Glutamatergic neuron (in vitro differentiated cells): ENCODE measurements at regions not wholly inside any gene's neighbourhood (a gene's known extent, or its start where the extent isn't known, plus 50 kb on each side); places are given as distances from the start of the nearest gene placed in this dataset.

Experiments used
- DNase-seq: peaks from one replicate; pipeline ENCODE4 v3.0.0; 2022
- H3K27ac Mint-ChIP-seq: one replicate; pipeline ENCODE4 v1.8.0; 2020; ENCODE audit warnings: mild to moderate bottlenecking, mixed read lengths, inconsistent platforms; ENCODE audit not compliant: unreplicated experiment
- H3K27me3 Mint-ChIP-seq: one replicate; pipeline ENCODE4 v1.8.0; 2020; ENCODE audit warnings: mild to moderate bottlenecking, moderate library complexity, mixed read lengths, inconsistent platforms; ENCODE audit not compliant: unreplicated experiment
- H3K36me3 Mint-ChIP-seq: one replicate; pipeline ENCODE4 v1.8.0; 2020; ENCODE audit warnings: mild to moderate bottlenecking, mixed read lengths, inconsistent platforms; ENCODE audit not compliant: unreplicated experiment
- H3K4me1 Mint-ChIP-seq: one replicate; pipeline ENCODE4 v1.8.0; 2020; ENCODE audit warnings: mild to moderate bottlenecking, low read depth, mixed read lengths, inconsistent platforms; ENCODE audit not compliant: unreplicated experiment
- H3K4me3 Mint-ChIP-seq: one replicate; pipeline ENCODE4 v1.8.0; 2020; ENCODE audit warnings: mild to moderate bottlenecking, mixed read lengths, inconsistent platforms; ENCODE audit not compliant: unreplicated experiment
- H3K9me3 Mint-ChIP-seq: one replicate; pipeline ENCODE4 v1.8.0; 2020; ENCODE audit warnings: mild to moderate bottlenecking, moderate library complexity, mixed read lengths, inconsistent platforms; ENCODE audit not compliant: unreplicated experiment
- TF ChIP-seq, protein P1 (sequence below): fragments of 200-600 bp; sonication (generic); IDR thresholded peaks from one replicate; pipeline ENCODE4 v1.5.0; 2021; ENCODE audit not compliant: partially characterized antibody, unreplicated experiment

DNA sequence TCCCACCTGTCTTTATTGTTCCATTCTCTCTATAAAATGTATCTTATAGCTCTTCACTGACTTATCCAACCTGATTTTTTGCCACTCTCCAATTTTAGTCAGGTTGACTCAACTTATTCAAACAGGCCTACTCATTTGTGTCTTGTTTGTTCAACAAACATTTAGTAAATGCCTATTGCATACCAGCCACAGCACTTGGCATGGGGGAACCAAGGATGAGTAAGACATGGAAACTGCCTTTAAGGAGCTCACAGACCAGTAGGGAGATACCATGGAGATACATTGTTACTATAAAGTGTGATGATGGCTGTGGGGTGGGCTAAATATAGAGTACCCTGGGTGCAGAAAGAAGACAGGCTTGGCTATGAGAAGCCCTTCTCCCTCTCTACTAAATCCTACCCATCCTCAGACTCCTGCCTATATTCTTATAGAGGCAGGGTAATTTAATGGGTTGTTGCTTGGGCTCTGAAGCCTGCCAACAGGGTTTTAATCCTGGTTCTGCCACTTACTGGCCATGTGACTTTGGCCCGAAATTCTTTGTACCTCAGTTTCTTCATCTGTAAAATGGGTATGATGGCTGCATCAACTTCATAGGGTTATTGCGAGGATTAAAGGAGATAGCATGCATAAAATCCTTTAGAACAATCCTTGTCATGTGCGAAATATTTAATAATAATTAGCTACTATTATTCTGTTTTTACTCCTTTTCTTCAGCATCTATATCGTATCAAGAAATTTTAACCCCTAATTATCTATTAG lies 348.5 kb upstream of the UMPS start:
- Mint-ChIP-seq H3K27ac (peak overlapping the region; percentile 3), H3K9me3 (peaks cover 13% of the 10 kb centered on the region), H3K27me3 (peaks cover 3% of the 10 kb centered on the region), H3K4me3 (no peak overlapping the region), H3K36me3 (peaks cover 4% of the 10 kb centered on the region), H3K4me1 (peaks cover 38% of the 10 kb centered on the region)
- DNase-seq = no peak
- TF ChIP-seq, protein P1, sequence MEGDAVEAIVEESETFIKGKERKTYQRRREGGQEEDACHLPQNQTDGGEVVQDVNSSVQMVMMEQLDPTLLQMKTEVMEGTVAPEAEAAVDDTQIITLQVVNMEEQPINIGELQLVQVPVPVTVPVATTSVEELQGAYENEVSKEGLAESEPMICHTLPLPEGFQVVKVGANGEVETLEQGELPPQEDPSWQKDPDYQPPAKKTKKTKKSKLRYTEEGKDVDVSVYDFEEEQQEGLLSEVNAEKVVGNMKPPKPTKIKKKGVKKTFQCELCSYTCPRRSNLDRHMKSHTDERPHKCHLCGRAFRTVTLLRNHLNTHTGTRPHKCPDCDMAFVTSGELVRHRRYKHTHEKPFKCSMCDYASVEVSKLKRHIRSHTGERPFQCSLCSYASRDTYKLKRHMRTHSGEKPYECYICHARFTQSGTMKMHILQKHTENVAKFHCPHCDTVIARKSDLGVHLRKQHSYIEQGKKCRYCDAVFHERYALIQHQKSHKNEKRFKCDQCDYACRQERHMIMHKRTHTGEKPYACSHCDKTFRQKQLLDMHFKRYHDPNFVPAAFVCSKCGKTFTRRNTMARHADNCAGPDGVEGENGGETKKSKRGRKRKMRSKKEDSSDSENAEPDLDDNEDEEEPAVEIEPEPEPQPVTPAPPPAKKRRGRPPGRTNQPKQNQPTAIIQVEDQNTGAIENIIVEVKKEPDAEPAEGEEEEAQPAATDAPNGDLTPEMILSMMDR = no peak

DNA sequence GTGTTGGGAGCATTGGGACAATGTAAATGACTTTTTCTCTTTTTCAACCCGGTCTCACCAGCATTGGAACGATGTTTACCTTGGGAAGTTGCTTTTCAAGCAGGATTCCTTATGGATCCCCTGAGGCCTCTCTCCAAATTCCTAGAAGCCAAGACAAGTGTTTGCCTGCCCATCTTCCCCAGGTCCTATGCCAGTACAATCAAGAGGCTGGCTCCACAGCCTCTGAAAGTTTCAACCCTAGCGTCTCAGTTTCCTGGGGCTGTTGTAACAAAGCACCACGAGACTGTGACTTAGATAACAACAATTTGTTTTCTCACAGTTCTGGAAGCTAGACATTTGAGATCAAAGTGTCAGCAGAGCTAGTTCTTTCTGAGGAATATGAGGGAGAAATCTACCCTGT lies 347.2 kb upstream of the UMPS start:
- no peak for DNase-seq
- Mint-ChIP-seq H3K4me3 (no peak overlapping the region), H3K9me3 (peaks cover 13% of the 10 kb centered on the region), H3K27ac (peak overlapping the region; percentile 50), H3K36me3 (peaks cover 4% of the 10 kb centered on the region), H3K27me3 (peaks cover 4% of the 10 kb centered on the region), H3K4me1 (peaks cover 30% of the 10 kb centered on the region)
- TF ChIP-seq, protein P1 = no peak

- peak overlapping the region; percentile 62 for H3K27ac Mint-ChIP-seq
- peaks cover 30% of the 10 kb centered on the region for H3K4me1 Mint-ChIP-seq
- H3K27me3 Mint-ChIP-seq = peaks cover 4% of the 10 kb centered on the region
- peaks cover 4% of the 10 kb centered on the region for H3K36me3 Mint-ChIP-seq
- peak; percentile 53 for DNase-seq
- H3K4me3 Mint-ChIP-seq = peak overlapping the region; percentile 63
- TF ChIP-seq, protein P1 = no peak
- H3K9me3 Mint-ChIP-seq = peaks cover 16% of the 10 kb centered on the region
These were observed 346.3 kb upstream of the UMPS start for GRCh38 chr3:124383846-124384466.

GRCh38 chr3:124384527-124384926 lies 345.7 kb upstream of the UMPS start:
- Mint-ChIP-seq H3K9me3 (peaks cover 16% of the 10 kb centered on the region), H3K36me3 (peaks cover 4% of the 10 kb centered on the region), H3K4me3 (no peak overlapping the region), H3K27me3 (peaks cover 4% of the 10 kb centered on the region), H3K27ac (peak overlapping the region; percentile 62), H3K4me1 (peaks cover 32% of the 10 kb centered on the region)
- TF ChIP-seq, protein P1 = no peak
- DNase-seq = no peak

GRCh38 chr3:124385996-124386395 lies 344.3 kb upstream of the UMPS start:
- H3K4me3 Mint-ChIP-seq = no peak overlapping the region
- H3K27ac Mint-ChIP-seq = no peak overlapping the region
- no peak for DNase-seq
- peaks cover 9% of the 10 kb centered on the region for H3K36me3 Mint-ChIP-seq
- peaks cover 19% of the 10 kb centered on the region for H3K9me3 Mint-ChIP-seq
- TF ChIP-seq, protein P1 = no peak
- H3K27me3 Mint-ChIP-seq = peaks cover 7% of the 10 kb centered on the region
- peaks cover 39% of the 10 kb centered on the region for H3K4me1 Mint-ChIP-seq
